ENCODE measurements at regions not wholly inside any gene's neighbourhood (a gene's known extent, or its start where the extent isn't known, plus 50 kb on each side); places are given as distances from the start of the nearest gene placed in this dataset.
"Not testable (repeated sequence)": the region's sequence is repeated elsewhere in the genome, so short reads cannot be mapped to it uniquely, and the experiment has no call there.

DNA sequence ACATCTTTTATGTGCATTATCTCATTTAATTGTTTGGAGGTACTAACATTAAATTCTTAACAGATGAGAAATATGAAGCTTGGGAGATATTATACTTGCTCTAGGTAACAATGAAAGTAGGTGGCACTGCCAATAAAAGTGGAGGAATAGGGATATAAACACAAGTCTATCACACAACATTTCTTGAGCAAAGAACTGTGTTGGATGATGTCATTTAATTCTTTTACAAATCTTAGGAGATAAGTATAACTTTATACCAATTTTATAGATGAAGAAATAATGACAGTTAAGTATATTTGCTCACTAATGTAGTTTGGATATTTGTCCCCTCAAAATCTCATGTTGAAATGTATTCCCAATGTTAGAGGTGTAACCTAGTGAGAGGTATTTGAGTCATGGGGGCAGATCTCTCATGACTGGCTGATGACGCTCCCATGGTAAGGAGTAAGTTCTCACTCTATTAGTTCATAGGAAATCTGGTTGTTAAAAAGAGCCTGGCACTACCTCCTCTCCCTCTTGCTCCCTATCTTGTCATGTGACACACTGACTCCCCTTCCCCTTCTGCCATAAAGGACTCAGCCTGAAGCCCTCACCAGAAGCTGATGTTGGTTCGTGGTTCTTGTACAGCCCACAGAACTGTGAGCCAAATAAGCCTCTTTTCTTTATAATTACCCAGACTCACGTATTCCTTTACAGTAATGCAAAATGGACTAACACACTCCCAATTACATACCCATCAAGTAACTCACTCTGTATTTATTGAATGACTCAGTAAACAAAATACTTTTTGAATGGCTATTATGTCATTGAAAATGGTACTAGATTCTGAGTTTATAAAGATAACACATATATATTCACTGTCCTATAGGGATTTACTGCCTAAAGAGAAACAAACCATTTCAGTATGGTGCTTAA, 146.8 kb upstream of the KITLG start:
- Histone ChIP-seq H3K4me1 (ENCODE audit: control insufficient read depth, insufficient read depth, low read length) (peaks cover 11% of the 10 kb centered on the region), H3K36me3 (ENCODE audit: insufficient read depth, low read length) (no peaks in the 10 kb centered on the region), H3K4me3 (ENCODE audit: low read length) (peak overlapping the region; percentile 48), H3K27me3 (ENCODE audit: control insufficient read depth, insufficient read depth, low read length) (no peaks in the 10 kb centered on the region), H3K9ac (ENCODE audit: low read depth, low read length) (no peak overlapping the region), H3K4me2 (ENCODE audit: low read length) (peak overlapping the region; percentile 66), H3K9me3 (replicated peaks; ENCODE audit: low read length) (no peaks in the 10 kb centered on the region)

DNA sequence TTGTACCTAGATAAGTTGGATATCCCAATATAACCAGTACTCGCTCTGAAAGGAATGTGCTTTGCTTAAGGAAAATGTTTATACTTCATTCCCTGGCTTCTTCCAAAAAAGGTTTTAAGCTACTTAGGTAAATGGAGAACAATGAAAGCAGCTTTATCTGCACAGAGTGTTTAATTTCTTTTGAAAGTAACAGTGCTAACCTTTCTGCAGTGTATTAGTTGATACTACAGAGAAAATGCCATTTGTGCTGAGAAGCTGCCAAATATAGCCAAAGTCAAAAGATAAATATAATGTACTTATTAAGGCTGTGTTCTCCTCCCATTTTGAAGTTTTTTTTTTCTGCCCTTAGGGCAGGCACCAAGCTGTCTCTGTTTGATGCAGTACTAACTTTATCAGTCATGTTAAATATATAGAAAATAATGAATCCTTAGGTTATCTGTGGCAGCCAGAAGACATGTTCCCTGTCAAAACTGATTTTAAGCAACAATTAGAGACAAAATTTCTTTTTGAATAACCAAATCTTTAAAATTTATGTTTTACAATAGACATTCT, 145.4 kb upstream of the KITLG start:
- no peaks in the 10 kb centered on the region for H3K9me3 ChIP-seq (replicated peaks; ENCODE audit: low read length)
- no peaks in the 10 kb centered on the region for H3K36me3 ChIP-seq (ENCODE audit: insufficient read depth, low read length)
- no peaks in the 10 kb centered on the region for H3K27me3 ChIP-seq (ENCODE audit: control insufficient read depth, insufficient read depth, low read length)
- H3K9ac ChIP-seq (ENCODE audit: low read depth, low read length), result no peak overlapping the region
- peaks cover 11% of the 10 kb centered on the region for H3K4me1 ChIP-seq (ENCODE audit: control insufficient read depth, insufficient read depth, low read length)
- H3K4me2 ChIP-seq (ENCODE audit: low read length), result no peak overlapping the region
- no peak overlapping the region for H3K4me3 ChIP-seq (ENCODE audit: low read length)

GRCh38 chr12:88723219-88723618, 142.9 kb upstream of the KITLG start:
- Histone ChIP-seq H3K9ac (ENCODE audit: low read depth, low read length) (no peak overlapping the region), H3K36me3 (ENCODE audit: insufficient read depth, low read length) (no peaks in the 10 kb centered on the region), H3K27me3 (ENCODE audit: control insufficient read depth, insufficient read depth, low read length) (no peaks in the 10 kb centered on the region), H3K4me3 (ENCODE audit: low read length) (no peak overlapping the region), H3K4me2 (ENCODE audit: low read length) (no peak overlapping the region), H3K4me1 (ENCODE audit: control insufficient read depth, insufficient read depth, low read length) (peaks cover 11% of the 10 kb centered on the region), H3K9me3 (replicated peaks; ENCODE audit: low read length) (no peaks in the 10 kb centered on the region)

- H3K9me3 ChIP-seq (replicated peaks; ENCODE audit: low read length), result no peaks in the 10 kb centered on the region
- H3K27me3 ChIP-seq (ENCODE audit: control insufficient read depth, insufficient read depth, low read length), result no peaks in the 10 kb centered on the region
- H3K4me1 ChIP-seq (ENCODE audit: control insufficient read depth, insufficient read depth, low read length), result no peaks in the 10 kb centered on the region
- H3K4me2 ChIP-seq (ENCODE audit: low read length), result no peak overlapping the region
- H3K36me3 ChIP-seq (ENCODE audit: insufficient read depth, low read length), result no peaks in the 10 kb centered on the region
- H3K4me3 ChIP-seq (ENCODE audit: low read length), result no peak overlapping the region
- no peak overlapping the region for H3K9ac ChIP-seq (ENCODE audit: low read depth, low read length)
These were observed 140.7 kb upstream of the KITLG start for GRCh38 chr12:88720785-88721650.

- H3K27me3 ChIP-seq (ENCODE audit: control insufficient read depth, insufficient read depth, low read length), result no peaks in the 10 kb centered on the region
- H3K4me3 ChIP-seq (ENCODE audit: low read length), result no peak overlapping the region
- H3K4me2 ChIP-seq (ENCODE audit: low read length), result no peak overlapping the region
- H3K36me3 ChIP-seq (ENCODE audit: insufficient read depth, low read length), result no peaks in the 10 kb centered on the region
- no peaks in the 10 kb centered on the region for H3K9me3 ChIP-seq (replicated peaks; ENCODE audit: low read length)
- no peak overlapping the region for H3K9ac ChIP-seq (ENCODE audit: low read depth, low read length)
- H3K4me1 ChIP-seq (ENCODE audit: control insufficient read depth, insufficient read depth, low read length), result no peaks in the 10 kb centered on the region
These were observed 140.0 kb upstream of the KITLG start for GRCh38 chr12:88720231-88720630.

- H3K4me1 ChIP-seq (ENCODE audit: control insufficient read depth, insufficient read depth, low read length), result no peaks in the 10 kb centered on the region
- no peak overlapping the region for H3K4me3 ChIP-seq (ENCODE audit: low read length)
- no peak overlapping the region for H3K9ac ChIP-seq (ENCODE audit: low read depth, low read length)
- H3K27me3 ChIP-seq (ENCODE audit: control insufficient read depth, insufficient read depth, low read length), result no peaks in the 10 kb centered on the region
- no peaks in the 10 kb centered on the region for H3K36me3 ChIP-seq (ENCODE audit: insufficient read depth, low read length)
- no peaks in the 10 kb centered on the region for H3K9me3 ChIP-seq (replicated peaks; ENCODE audit: low read length)
- H3K4me2 ChIP-seq (ENCODE audit: low read length), result no peak overlapping the region
These were observed 136.9 kb upstream of the KITLG start for GRCh38 chr12:88717188-88717587.

DNA sequence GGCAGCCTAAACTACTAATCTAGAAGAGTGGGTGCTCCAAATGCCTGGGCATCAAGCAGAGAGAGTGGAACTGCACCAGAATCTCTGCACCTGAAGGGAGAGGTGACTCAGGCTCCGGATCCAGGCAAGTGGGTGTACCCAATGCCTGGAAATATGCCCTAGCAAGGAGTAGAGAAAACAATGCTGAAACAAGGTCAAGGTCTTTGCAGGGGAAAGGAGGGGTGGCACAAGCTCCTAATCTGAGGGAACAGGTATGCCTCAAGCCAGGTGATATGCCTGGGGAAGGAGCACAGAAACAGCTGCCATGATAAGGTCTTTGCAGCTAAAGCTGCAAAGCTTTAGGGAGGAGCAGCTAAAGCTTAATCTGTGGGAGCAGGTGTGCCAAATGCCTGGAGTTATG, 136.0 kb upstream of the KITLG start:
- Histone ChIP-seq H3K4me3 (ENCODE audit: low read length) (no peak overlapping the region), H3K36me3 (ENCODE audit: insufficient read depth, low read length) (no peaks in the 10 kb centered on the region), H3K9ac (ENCODE audit: low read depth, low read length) (no peak overlapping the region), H3K4me1 (ENCODE audit: control insufficient read depth, insufficient read depth, low read length) (no peaks in the 10 kb centered on the region), H3K27me3 (ENCODE audit: control insufficient read depth, insufficient read depth, low read length) (no peaks in the 10 kb centered on the region), H3K4me2 (ENCODE audit: low read length) (no peak overlapping the region), H3K9me3 (replicated peaks; ENCODE audit: low read length) (no peaks in the 10 kb centered on the region)

- Histone ChIP-seq H3K4me3 (ENCODE audit: low read length) (no peak overlapping the region), H3K9ac (ENCODE audit: low read depth, low read length) (no peak overlapping the region), H3K27me3 (ENCODE audit: control insufficient read depth, insufficient read depth, low read length) (no peaks in the 10 kb centered on the region), H3K36me3 (ENCODE audit: insufficient read depth, low read length) (no peaks in the 10 kb centered on the region), H3K4me2 (ENCODE audit: low read length) (no peak overlapping the region), H3K4me1 (ENCODE audit: control insufficient read depth, insufficient read depth, low read length) (no peaks in the 10 kb centered on the region), H3K9me3 (replicated peaks; ENCODE audit: low read length) (no peaks in the 10 kb centered on the region)
These were observed 135.4 kb upstream of the KITLG start for GRCh38 chr12:88715673-88716072.

GRCh38 chr12:88714263-88714882, 134.1 kb upstream of the KITLG start:
- H3K4me1 ChIP-seq (ENCODE audit: control insufficient read depth, insufficient read depth, low read length); H3K36me3 ChIP-seq (ENCODE audit: insufficient read depth, low read length); H3K27me3 ChIP-seq (ENCODE audit: control insufficient read depth, insufficient read depth, low read length); H3K9ac ChIP-seq (ENCODE audit: low read depth, low read length); H3K4me3 ChIP-seq (ENCODE audit: low read length); H3K9me3 ChIP-seq (replicated peaks; ENCODE audit: low read length); H3K4me2 ChIP-seq (ENCODE audit: low read length): not testable (repeated sequence)

DNA sequence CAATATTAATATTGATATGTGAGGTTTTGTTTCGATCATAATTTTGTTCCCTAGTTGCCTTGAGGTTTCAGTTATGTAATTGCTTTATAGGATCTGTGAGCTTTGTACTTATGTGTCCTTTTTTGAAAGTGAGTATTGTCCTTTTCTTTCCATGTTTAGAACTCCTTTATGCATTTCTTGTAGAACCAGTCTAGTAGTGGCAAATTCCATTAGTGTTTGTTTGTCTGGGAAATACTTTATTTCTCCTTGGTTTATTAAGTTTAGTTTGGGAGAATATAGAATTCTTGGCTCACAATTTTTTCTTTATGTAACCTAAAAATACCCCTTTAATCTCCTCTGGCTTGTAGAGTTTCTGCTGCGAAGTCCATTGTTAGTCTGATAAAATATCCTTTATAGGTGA, 127.5 kb upstream of the KITLG start:
- Histone ChIP-seq H3K36me3 (ENCODE audit: insufficient read depth, low read length) (no peaks in the 10 kb centered on the region), H3K4me2 (ENCODE audit: low read length) (no peak overlapping the region), H3K4me3 (ENCODE audit: low read length) (no peak overlapping the region), H3K27me3 (ENCODE audit: control insufficient read depth, insufficient read depth, low read length) (no peaks in the 10 kb centered on the region), H3K9me3 (replicated peaks; ENCODE audit: low read length) (no peaks in the 10 kb centered on the region), H3K9ac (ENCODE audit: low read depth, low read length) (no peak overlapping the region), H3K4me1 (ENCODE audit: control insufficient read depth, insufficient read depth, low read length) (no peaks in the 10 kb centered on the region)

- H3K9me3 ChIP-seq (replicated peaks; ENCODE audit: low read length), result no peaks in the 10 kb centered on the region
- H3K27me3 ChIP-seq (ENCODE audit: control insufficient read depth, insufficient read depth, low read length), result no peaks in the 10 kb centered on the region
- H3K4me3 ChIP-seq (ENCODE audit: low read length), result no peak overlapping the region
- no peak overlapping the region for H3K4me2 ChIP-seq (ENCODE audit: low read length)
- no peaks in the 10 kb centered on the region for H3K4me1 ChIP-seq (ENCODE audit: control insufficient read depth, insufficient read depth, low read length)
- no peak overlapping the region for H3K9ac ChIP-seq (ENCODE audit: low read depth, low read length)
- H3K36me3 ChIP-seq (ENCODE audit: insufficient read depth, low read length), result no peaks in the 10 kb centered on the region
These were observed 126.0 kb upstream of the KITLG start for GRCh38 chr12:88706286-88706685.

All from skeletal muscle satellite cell (primary cell).